ENCODE measurements at regions not wholly inside any gene's neighbourhood (a gene's known extent, or its start where the extent isn't known, plus 50 kb on each side); places are given as distances from the start of the nearest gene placed in this dataset.

DNA sequence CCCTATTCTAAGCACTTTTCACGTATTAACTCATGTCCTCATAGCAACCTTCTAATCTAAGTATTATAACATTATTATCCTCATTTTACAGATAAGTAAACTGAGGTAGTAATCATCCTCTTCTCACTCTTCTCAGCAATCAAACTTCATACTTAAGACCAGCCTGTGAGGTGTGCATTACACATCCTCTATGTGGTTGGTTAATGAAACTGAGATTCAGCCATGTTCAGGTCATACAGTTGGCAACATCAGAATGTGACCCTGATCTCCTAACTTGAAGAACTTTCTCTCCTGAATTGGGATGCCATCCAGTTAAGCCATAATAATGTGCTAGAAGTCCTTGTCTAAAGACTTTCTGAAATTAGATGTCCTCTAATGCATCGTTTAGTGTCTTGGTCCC is 275.1 kb upstream of the ANKRD55 start:
- TF ChIP-seq, protein P1, sequence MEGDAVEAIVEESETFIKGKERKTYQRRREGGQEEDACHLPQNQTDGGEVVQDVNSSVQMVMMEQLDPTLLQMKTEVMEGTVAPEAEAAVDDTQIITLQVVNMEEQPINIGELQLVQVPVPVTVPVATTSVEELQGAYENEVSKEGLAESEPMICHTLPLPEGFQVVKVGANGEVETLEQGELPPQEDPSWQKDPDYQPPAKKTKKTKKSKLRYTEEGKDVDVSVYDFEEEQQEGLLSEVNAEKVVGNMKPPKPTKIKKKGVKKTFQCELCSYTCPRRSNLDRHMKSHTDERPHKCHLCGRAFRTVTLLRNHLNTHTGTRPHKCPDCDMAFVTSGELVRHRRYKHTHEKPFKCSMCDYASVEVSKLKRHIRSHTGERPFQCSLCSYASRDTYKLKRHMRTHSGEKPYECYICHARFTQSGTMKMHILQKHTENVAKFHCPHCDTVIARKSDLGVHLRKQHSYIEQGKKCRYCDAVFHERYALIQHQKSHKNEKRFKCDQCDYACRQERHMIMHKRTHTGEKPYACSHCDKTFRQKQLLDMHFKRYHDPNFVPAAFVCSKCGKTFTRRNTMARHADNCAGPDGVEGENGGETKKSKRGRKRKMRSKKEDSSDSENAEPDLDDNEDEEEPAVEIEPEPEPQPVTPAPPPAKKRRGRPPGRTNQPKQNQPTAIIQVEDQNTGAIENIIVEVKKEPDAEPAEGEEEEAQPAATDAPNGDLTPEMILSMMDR (IDR thresholded peaks at IDR 0.05 in 4 of 5, conservative IDR thresholded peaks at IDR 0.05 in 1 of 5), result no peak
- TF ChIP-seq POLR2A (IDR thresholded peaks at IDR 0.05), result no peak

Measured in gastrocnemius medialis (tissue), 4 donors.